8988T (cell line): ENCODE measurements at regions not wholly inside any gene's neighbourhood (a gene's known extent, or its start where the extent isn't known, plus 50 kb on each side); places are given as distances from the start of the nearest gene placed in this dataset.
"Not testable (repeated sequence)": the region's sequence is repeated elsewhere in the genome, so short reads cannot be mapped to it uniquely, and the experiment has no call there.

Experiments used
- DNase-seq: peaks from one replicate; pipeline ENCODE4 v3.0.0; 2011

DNA sequence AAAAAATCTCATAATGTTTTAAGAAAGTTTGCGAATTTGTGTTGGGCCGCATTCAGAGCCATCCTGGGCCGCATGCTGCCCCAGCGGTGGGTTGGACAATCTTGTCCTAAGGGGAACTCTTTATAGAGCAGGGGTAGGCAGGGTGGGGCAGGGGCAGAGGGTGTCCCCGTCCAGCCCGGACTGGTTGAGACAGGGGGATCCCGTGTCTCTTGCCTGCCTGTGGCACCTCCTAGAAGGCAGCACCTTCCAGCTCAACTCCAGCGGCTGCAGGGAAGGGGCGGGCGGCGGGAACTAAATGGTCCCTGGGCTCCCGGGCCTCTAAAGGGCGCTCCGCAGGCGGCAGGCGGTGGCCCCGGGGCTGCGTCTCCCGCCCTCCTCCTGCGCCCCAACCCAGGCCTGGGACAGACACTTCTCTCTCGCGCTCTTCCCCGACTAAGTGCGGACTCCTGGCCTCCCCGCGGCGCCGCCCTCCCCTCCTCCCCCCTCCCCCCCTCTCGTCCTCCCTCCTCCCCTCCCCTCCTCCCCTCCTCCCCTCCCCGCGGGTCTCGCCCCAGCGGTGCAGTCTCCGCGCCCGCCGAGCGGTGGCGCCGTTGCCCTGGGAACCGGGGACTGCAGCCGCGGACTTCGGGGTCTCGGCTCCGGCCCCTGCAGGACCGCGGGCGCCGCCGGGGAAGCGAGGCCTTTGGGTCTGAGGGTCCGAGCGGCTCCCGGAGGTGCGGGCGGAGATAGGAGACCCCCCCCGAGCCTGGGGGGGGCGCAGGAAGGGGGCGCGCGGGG lies 132.6 kb downstream of the MRPL36 start:
- DNase-seq, result peak; percentile 97

DNA sequence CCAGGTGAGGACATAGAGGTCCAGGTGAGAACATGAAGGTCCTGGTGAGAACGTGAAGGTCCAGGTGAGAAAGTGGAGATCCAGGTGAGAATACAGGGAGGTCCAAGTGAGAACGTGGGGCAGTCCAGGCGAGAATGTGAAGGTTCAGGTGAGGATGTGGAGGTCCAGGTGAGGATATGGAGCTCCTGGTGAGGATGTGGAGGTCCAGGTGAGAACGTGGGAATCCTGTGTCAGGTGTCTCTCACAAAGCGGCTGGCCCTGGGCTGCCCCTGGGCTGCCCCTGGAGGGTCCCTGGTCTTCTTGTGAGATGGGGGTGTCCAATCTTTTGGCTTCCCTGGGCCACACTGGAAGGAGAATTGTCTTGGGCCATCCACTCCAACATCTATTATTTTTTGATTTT lies 133.4 kb downstream of the MRPL36 start:
- no peak for DNase-seq

DNA sequence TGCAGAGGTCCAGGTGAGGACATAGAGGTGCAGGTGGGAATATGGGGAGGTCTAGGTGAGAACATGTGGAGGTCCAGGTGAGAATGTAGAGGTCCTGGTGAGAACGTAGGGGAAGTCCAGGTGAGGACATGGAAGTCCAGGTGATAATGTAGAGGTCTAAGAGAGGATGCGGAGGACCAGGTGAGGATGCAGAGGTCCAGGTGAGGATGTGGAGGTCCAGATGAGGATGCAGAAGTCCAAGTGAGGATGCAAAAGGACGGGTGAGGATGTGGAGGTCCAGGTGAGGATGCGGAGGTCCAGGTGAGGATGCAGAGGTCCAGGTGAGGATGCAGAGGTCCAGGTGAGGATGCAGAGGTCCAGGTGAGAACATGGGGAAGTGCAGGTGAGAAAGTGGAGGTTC lies 133.8 kb downstream of the MRPL36 start:
- no peak for DNase-seq

DNA sequence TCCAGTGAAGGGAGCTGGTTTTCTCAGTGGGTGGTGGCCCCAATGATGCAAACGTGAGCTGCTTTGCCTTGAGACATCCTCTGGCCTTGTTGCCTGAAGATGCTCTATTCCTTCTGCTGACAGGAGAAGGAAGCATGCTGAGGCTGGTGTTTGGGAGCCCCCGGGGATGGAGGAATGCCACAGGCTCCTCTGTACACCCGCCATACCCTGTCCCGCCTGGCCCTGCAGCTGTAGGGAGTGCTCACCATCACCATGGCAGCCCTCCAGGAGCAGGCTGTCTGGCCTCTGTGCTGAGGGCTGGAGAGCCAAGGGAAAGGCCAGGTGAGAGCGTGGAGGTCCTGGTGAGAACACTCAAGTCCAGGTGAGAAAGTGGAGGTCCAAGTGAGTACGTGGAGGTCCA lies 134.4 kb downstream of the MRPL36 start:
- DNase-seq, result no peak

DNA sequence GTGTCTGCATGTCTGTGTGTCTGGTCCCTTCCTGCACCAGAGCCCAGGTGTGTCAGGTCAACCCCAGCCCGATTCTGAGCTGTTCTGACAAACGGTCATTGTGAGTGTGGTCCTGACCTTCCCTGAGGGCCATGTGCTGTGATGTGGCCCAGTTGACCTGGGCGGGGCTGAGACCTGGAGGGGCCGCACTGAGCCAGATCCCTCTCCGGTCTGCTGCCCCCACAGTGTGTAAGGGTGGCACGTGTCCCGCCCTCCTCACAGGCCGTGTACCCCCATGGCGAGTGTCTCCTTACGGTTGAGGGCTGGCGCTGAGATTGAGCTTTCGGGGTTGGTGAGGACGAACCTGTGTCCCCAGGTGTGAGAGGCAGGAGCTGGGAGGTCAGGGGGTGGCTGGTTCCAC lies 136.5 kb downstream of the MRPL36 start:
- peak; percentile 14 for DNase-seq

DNA sequence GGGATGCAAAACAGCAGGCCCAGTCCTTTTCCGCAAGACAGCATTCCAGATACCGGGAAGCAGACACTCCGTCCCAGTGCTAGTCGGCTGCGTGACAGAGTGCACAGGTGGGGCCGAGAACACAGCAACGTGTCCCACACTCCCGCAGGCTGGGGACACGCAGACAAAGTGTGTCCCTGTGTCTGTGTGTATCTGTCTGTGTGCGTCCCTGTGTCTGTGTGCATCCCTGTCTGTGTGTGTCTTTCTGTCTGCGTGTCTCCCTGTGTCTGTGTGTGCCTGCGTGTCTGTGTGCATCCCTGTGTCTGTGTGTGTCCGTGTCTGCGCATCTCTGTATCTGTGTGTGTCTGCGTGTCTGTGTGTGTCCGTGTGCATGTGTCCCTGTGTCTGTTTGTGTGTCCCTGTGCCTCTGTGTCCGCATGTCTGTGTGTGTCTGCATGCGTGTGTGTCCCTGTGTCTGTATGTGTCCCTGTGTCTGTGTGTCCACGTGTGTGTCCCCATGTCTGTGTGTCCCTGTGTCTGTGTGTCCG lies 137.0 kb downstream of the MRPL36 start:
- peak; percentile 17 for DNase-seq

DNA sequence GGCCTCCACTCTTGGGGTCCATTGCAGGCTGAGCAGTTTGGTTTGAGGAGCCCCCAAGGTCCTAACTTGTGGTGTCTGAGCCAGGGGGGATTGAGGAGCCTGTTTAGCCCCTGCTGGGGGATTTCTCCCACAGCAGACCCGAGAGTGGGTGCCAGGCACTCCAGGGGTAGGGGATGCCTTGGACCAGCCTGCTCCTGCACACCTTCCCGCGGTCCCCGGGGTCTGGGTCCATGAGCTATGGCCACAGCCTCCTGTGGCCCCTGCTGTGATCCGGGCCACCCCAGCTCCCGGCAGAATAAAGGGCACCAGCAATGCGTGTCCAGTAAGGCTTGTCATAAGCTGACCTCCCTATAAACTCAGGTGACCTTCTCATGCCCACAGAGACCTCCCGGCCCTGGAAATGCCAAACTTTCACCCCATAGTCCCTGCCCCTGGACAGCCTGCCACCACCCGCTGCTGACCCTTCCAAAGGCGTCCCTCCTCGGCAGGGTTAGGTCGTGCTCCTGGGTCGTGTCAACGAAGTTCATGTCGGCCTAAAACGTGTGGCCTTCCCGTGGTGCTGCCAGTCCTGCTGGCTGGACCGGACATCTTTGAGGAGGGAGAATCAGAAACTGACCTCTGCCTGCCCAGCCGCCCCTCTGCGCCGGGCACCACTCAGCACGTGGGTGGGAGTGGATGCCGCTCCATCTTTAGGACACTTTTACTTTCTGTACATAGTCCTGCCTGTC lies 137.6 kb downstream of the MRPL36 start:
- DNase-seq, result peak; percentile 18

DNA sequence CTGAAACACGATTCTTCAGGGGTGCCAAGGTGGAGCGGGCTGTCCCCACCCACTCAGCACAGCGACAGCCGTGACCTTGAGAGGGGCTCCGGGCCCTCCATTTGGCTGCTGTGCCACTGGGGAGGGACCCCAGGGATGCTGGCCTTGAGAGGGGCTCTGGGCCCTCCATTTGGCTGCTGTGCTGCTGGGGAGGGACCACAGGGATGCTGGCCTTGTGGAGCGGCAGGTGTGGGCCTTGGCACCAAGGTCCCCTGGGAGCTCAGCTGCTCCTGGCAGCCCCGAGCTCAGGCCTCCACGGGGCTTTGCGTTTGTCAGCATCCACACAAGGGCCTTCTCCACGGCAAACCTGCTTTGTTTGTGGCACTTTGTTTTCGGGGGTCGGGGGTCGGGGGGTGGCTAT lies 137.6 kb upstream of the LPCAT1 start:
- peak; percentile 22 for DNase-seq

DNA sequence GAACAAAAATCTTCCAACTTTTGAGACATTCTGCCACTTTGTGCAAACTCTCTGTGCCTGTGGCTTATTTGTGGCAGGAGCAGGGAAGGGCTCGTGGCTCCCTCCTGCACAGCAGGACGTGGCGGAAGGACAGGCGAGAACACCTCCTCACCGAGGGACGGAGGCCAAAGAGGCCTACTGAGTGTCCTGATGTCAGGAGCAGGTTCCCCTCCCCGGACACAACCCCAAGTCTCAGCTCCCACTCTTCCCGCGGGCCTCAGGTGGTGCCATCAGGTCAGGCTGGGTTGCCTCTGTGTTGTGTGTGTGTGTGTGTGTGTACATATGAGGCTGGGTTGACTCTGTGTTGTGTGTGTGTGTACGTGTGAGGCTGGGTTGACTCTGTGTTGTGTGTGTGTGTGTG lies 136.8 kb upstream of the LPCAT1 start:
- peak; percentile 10 for DNase-seq

DNA sequence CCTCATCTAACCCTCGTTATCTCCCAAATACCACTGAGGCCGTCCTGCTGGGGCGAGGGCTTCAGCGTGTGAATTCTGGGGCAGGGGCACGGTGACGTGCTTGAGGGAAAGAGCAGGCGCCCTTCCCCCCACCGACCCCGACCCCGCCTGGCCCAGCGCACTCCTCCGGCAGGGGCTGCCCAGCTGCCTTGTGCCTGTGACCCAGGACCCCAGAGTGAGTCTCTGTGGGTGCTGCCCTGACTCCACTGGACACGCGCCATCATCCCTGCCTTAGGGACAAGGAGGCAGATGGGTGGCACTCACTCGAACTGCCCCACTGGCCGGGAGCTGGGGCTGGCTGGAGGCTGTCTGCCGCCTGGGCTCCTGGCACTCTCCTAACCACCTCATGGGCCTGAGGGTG lies 136.2 kb upstream of the LPCAT1 start:
- peak; percentile 38 for DNase-seq

DNA sequence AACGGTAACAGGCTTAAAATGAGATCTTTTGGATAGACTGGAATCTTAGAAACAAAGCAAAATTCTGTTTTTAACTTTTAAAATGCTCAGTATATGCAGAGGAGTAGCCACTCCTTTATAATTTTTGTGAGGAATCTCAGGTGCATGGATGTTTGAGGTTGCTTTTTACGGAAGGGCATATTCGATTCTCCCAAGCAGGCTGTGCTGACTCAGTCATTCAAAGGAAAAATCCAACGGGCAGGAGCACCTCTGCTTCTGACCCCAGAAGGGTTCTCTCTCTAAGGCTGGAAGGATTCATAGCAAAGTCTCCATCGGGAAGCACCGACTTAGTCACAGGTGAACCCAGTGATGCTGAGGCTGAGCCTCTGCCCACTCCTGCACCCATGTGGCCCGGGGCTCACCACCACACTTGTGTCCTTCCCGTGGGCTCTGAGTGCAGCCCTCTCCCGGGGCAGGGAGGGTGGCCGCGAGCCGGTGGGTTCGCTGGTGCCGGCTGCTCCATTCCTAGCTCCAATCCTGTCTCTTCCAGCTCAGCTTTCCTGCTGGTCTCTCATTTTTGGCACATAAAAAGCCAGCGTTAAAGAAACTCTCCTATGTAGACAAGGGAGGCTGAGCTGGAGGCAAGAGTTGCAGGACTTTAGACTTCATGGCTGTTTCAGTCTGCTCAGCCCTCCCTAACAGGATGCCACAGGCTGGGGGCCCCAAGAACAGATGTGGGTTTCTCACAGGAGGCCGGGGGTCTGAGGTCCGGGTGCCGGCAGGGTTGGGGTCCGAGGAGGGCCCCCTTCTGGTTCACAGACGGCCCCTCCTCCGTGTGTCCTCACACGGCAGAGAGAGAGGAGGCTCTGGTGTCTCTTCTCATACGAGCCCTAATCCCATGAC lies 135.6 kb upstream of the LPCAT1 start:
- DNase-seq, result peak; percentile 32

DNA sequence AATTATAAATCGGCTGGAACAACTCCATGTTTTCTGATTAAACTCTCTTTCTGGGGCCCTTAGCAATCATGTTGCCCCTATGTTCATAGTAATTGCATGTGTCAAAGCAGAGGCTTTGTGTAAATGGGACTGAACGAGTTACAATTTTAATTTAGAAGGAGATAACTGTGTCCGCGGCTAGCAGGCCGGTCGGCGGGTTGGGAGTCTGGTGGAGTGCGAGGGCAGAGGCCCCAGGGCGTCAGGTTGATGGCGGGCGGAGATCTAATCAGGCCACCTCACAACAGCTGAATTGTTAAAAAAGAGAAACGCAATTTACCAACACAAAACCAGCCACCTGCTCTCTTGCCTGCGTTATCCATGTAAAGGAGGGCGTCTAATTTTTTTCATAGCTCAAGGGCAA lies 134.9 kb upstream of the LPCAT1 start:
- peak; percentile 18 for DNase-seq

DNA sequence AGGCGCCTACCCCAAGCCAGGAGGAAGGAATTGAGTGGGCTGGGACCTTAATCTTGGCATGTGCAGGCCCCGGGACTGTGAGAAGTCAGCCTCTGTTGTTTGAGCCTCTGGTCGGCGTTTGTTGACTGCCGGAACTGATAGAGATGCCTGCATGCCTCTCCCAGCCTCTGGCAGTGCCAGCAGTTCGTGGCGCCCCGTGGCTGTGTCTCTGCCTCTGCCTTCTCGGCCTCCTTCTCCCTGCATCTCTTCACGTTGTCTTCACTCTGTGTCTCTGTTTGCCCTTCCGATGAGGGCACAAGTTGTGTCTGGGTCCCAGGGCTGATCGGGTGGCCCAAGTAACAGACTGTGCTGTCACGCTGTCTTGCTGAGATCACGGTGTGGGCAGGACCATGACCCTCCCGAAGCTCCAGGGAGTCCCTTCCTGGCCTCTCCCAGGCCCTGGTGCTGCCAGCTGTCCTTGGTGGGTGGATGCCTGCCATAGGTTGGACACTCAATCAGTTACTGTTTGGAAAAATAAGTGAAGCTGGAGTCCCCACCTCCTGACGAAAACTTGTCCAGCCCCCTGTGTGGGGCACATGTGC lies 133.5 kb upstream of the LPCAT1 start:
- peak; percentile 20 for DNase-seq

DNA sequence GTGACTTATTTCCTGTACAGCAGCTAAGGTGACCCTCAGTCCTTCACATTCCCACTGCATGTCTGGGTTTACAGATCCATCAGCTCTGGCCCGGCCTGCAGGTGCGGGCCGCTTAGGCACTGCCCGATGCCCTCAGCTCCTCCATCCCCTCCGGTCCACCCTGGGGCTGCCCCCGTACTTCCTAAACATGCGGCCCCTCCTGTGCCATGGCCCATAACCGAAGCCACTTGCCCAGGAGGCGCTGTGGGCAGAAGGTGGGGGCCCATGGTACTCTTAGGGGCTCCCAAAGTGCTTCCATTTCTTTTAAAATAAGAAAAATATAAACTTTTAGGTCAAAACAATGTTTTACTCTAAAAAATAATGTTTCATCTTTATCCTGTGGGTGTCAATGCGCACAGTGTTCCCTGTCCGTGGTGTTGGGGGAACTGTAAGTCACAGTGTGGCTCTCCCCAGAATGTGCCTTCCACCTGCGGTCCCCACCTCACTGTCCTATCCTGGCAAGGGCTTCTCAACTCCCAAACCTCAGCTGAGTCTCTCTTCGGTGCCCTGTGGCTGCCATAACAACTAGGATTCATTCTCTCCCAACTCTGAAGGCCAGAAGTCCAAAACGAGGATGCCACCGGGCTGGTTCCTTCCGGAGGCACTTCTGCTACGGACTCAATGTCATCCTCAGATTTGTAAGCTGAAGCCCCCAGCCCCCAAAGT lies 132.7 kb upstream of the LPCAT1 start:
- peak; percentile 15 for DNase-seq

DNA sequence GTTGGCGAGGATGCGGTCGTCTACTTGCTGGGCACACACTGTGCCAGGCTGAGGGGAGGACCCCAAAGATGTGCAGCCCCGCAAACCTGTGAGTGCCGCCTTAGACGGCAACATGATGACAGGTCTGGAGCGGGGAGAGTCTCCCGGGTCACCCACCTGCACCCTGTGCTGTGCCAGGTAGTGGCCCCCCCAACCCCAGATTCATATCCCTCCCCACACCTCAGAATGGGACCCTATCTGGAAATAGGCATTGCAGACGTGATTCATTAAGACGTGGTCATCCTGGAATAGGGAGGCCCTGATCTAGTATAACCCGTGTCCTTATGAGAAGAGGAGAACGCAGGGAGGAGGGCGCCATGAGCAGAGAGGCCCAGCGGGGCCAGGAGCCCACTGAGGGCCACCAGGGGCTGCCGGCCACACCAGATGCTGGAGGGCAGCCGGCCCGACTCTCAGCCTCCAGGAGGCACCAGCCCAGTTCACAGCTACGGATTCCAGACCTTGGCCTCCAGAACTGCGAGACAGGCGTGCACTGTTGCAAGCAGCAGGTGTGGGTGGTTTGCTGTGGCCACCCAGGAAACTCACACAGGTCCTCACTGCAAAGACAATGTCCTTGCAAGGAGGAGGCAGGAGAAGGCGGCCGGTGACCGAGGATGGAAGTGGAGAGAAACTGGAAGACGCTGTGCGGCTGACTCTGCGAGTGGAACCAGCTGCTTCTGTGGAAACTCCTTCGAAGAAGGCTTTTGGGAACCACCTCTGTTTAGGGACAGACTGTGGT lies 131.9 kb upstream of the LPCAT1 start:
- DNase-seq, result peak; percentile 19

DNA sequence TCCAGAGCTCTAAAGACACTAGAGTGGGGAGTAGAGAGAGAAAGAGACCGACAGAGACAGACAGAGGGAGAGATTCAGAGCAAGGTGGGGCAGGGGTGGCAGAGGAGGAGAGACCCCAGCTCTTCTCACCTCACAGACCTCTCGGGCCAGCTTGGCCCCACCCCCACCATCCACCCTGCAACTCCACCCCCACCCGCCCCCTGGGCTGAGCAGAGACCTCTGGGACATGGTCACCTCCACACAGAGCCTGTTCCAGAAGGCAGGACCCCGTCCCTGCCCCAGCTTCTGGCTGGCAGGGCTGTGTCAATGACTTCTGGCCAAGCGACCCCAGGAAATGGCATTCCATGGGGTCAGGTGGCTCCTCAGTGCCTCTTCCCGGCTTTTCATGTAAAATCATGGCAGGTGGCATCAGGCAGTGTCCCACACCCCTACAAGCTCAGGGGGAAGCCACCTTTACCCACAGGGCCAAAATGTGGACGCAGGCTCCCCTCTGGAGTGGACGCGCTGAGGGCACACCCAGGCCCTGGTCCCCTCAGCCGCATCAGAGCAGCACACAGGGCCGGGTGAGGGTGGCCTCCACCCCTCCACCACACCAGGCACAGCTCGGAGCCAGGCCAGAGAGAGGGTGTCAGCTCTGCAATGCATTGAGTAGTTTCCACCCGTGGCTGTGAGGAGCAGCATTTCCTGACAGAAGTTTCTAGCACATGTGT lies 131.2 kb upstream of the LPCAT1 start:
- no peak for DNase-seq

DNA sequence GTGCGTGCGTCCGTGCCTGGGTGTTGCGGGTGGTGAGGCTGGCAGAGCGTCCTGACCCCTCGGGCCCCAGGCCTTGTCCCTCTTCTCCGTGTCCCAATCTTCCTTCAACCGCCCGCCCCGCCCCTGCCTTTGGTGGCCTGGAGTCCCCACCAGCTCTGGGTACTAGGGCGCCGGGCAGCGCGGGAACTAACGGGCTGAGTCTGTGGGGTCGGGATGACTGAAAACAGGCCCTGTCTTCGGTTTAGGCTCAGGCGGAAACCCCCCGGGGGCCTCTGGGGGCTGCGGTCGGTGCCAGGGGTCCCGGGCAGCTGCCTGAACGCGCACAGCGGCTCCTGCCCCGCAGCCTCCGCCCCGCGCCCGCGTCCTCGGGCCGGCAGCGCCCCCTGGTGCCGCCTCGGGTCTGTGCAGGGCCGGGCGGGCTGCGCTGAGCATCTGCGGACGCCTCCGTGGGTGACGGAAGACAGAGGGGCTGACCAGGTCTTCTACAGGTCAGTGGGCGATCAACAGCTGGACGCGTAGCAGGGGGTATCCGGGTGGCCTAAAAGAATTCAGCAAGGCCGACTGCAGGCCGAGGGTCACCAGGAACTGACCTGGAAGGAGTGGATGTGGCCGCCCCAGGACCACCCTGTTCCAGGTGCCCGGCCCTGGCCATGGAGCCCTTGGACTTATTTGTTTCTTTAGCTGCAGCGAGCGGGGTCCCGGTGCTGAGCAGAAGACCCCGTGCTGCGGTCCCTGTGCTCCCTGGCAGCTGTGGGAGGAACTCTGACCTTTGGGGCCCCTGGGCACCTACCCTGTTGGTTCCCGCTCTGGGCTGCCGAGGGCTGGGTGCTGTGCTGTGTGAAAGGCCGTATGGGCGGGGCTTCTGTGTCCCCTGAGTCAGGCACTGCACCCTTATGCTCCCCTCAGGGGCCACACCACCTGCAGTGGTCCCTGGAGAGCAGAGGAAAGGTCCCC lies 130.2 kb upstream of the LPCAT1 start:
- not testable (repeated sequence) for DNase-seq

DNA sequence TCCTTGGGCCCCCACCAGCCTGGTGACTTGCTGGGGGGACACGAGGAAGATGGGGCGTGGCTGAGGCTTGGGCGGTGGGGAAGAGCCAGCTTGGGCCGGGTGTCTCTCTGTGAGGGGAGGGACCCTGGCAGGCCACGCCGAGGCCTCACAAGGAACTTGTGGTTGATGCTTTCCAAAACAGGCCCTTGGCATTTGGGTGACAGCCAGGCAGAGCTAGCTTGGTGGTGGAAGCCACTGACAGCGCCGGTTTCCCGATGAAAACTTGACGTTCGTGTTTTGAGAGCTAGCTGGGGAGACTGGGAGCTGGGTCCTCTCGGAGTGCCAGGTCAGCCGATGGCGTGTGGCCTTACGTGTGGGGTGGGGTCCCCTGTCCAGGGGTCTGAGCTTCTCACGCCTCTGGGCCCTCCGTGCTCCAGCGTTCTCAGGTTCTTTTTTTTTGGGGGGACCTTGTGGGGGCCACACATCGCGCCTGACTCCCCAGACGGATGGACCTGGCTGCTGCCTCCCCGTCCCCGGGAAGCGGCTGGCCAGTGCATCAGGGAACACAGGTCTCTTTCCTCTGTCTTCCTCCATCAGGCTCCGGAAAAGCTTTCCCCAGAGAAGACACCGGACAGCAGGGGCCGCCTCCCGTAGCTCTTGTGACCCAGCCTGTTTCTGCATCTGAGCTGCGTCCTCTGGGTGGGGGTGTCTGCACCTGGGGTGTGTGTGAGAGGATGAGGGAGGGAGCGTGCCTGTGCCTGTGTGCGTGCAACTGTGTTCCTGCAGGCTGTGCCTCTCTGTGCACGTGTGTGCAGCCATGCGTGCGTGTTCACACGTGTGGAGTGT lies 129.3 kb upstream of the LPCAT1 start:
- DNase-seq, result no peak
